GM19372 (cell line): ENCODE measurements at regions not wholly inside any gene's neighbourhood (a gene's known extent, or its start where the extent isn't known, plus 50 kb on each side); places are given as distances from the start of the nearest gene placed in this dataset.
"Not testable (repeated sequence)": the region's sequence is repeated elsewhere in the genome, so short reads cannot be mapped to it uniquely, and the experiment has no call there.

ENCODE experiments used
- ATAC-seq: cut with Tn5 transposase; IDR thresholded peaks from one replicate; pipeline ENCODE4 v1.9.1; 2021; ENCODE audit warnings: mild to moderate bottlenecking, low read depth, moderate library complexity; ENCODE audit not compliant: unreplicated experiment

GRCh38 chr5:67792891-67793290 lies 422.7 kb upstream of the PIK3R1 start:
- ATAC-seq = no peak

- ATAC-seq = no peak
These were observed 425.2 kb upstream of the PIK3R1 start for GRCh38 chr5:67790390-67790789.

GRCh38 chr5:67779893-67780623 lies 435.5 kb upstream of the PIK3R1 start:
- not testable (repeated sequence) for ATAC-seq

GRCh38 chr5:67774786-67775185 lies 440.8 kb upstream of the PIK3R1 start:
- ATAC-seq = no peak

GRCh38 chr5:67774267-67774552 lies 441.3 kb upstream of the PIK3R1 start:
- no peak for ATAC-seq

- ATAC-seq = no peak
These were observed 441.9 kb upstream of the PIK3R1 start for GRCh38 chr5:67773411-67774266.

GRCh38 chr5:67771791-67772190 lies 443.8 kb upstream of the PIK3R1 start:
- no peak for ATAC-seq

GRCh38 chr5:67771221-67771620 lies 444.3 kb upstream of the PIK3R1 start:
- ATAC-seq = no peak

- no peak for ATAC-seq
These were observed 445.0 kb upstream of the PIK3R1 start for GRCh38 chr5:67770431-67771025.

- ATAC-seq = no peak
These were observed 449.9 kb upstream of the PIK3R1 start for GRCh38 chr5:67765697-67766096.

GRCh38 chr5:67757771-67758170 lies 457.8 kb upstream of the PIK3R1 start:
- ATAC-seq = not testable (repeated sequence)

- no peak for ATAC-seq
These were observed 463.2 kb upstream of the PIK3R1 start for GRCh38 chr5:67752357-67752708.

GRCh38 chr5:67748165-67748690 lies 467.3 kb upstream of the PIK3R1 start:
- ATAC-seq = no peak

GRCh38 chr5:67747096-67747495 lies 468.5 kb upstream of the PIK3R1 start:
- no peak for ATAC-seq

- ATAC-seq = not testable (repeated sequence)
These were observed 468.9 kb upstream of the PIK3R1 start for GRCh38 chr5:67746608-67747007.

GRCh38 chr5:67746103-67746502 lies 469.5 kb upstream of the PIK3R1 start:
- ATAC-seq = no peak

- no peak for ATAC-seq
These were observed 482.6 kb upstream of the PIK3R1 start for GRCh38 chr5:67732921-67733320.

- ATAC-seq = no peak
These were observed 483.1 kb upstream of the PIK3R1 start for GRCh38 chr5:67732471-67732870.

- no peak for ATAC-seq
These were observed 483.7 kb upstream of the PIK3R1 start for GRCh38 chr5:67731886-67732285.

- ATAC-seq = no peak
These were observed 484.6 kb upstream of the PIK3R1 start for GRCh38 chr5:67730917-67731474.

GRCh38 chr5:67728326-67728890 lies 487.1 kb upstream of the PIK3R1 start:
- ATAC-seq = no peak
